GM12865 (cell line): ENCODE measurements at regions not wholly inside any gene's neighbourhood (a gene's known extent, or its start where the extent isn't known, plus 50 kb on each side); places are given as distances from the start of the nearest gene placed in this dataset.

Experiments used
- DNase-seq: peaks from one replicate; pipeline ENCODE4 v3.0.0; 2010; ENCODE audit warnings: low read depth
- H3K4me3 ChIP-seq: 2 replicates; pipeline ENCODE4 v1.5.1; 2011; ENCODE audit warnings: mild to moderate bottlenecking, low read depth, low read length, control low read depth
- TF ChIP-seq, protein P1 (sequence below): IDR thresholded peaks from 2 replicates; pipeline ENCODE4 v1.5.1; 2011; ENCODE audit warnings: low read length, control low read depth, low read depth, inconsistent platforms; ENCODE audit not compliant: insufficient read depth; ENCODE audit errors: missing control alignments

DNA sequence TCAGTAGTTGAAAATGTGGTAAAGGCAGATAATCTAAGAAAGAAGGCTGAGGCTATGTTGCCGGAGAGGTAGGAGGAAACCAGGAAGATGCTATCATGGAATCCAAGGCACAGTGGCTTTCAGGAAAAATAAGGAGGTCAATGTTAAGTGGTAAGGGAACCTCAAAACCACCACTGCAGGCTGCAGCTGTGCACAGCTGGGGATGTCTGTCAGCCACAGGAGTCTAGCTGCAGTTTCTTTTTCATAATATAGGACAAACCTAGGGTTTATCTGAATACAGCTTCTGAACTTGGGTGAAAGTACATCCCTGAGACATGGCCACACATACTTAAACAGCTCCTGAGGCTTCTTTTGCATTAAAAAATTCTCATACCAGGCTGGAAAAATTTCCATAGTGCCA, 93.9 kb downstream of the SLC5A7 start:
- no peak for DNase-seq
- TF ChIP-seq, protein P1, sequence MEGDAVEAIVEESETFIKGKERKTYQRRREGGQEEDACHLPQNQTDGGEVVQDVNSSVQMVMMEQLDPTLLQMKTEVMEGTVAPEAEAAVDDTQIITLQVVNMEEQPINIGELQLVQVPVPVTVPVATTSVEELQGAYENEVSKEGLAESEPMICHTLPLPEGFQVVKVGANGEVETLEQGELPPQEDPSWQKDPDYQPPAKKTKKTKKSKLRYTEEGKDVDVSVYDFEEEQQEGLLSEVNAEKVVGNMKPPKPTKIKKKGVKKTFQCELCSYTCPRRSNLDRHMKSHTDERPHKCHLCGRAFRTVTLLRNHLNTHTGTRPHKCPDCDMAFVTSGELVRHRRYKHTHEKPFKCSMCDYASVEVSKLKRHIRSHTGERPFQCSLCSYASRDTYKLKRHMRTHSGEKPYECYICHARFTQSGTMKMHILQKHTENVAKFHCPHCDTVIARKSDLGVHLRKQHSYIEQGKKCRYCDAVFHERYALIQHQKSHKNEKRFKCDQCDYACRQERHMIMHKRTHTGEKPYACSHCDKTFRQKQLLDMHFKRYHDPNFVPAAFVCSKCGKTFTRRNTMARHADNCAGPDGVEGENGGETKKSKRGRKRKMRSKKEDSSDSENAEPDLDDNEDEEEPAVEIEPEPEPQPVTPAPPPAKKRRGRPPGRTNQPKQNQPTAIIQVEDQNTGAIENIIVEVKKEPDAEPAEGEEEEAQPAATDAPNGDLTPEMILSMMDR = no peak
- H3K4me3 ChIP-seq = no peak overlapping the region

DNA sequence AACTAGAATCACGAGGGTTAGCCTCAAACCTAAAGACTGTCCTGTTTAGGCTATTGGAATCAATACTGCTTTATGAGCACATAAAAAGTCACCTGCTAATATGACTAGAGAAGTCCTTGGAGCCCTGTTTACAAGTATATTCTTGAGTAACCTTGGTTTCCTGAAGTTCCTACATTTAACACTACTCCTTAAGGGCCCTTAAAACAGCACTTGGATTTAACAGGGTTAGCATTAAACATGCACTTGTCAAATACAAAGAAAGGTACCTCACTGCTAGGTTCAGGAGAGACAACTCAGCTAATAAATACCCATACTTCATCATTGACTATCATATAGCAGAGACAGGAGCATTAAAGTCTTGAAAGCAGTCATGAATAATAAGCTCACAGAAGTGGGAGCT, 96.7 kb downstream of the SLC5A7 start:
- DNase-seq = no peak
- no peak overlapping the region for H3K4me3 ChIP-seq
- TF ChIP-seq, protein P1 = no peak

DNA sequence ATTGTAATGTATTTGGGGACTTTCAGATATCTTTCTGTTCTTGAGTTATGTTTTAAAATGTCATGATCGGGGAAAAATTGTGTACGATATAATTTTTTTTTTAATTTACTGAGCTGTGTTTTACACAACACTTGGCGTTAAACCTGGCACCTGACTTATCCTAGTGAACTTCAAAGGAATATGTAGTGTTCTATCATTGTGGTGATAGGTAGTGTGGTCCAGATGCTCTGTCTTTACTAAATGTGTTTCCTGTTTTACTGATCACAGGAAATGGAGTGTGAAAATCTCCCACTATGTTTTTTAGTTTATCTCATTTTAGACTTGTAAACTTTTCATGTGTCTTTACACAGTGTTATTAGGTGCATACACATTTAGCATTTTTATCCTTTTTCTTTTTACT, 98.0 kb downstream of the SLC5A7 start:
- H3K4me3 ChIP-seq = no peak overlapping the region
- TF ChIP-seq, protein P1 = no peak
- no peak for DNase-seq

DNA sequence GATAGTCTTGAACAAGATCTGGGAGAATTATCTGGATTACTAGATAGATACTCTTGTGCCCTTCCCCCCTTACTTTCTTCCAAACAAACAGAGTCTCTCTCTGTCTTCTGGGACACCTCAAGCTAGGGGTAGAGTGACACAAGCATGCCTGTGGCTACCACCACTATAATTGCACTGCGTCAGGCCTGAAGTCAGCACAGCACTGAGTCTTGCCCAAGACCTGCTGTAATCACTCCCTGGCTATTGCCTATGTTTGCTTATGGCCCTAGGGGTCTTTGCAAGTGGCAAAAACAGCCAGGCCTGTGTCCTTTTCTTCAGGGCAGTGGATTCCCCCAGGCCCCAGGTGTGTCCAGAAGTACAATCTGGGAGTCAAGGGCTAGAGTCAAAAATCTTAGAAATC, 106.6 kb downstream of the SLC5A7 start:
- TF ChIP-seq, protein P1 = no peak
- no peak for DNase-seq
- no peak overlapping the region for H3K4me3 ChIP-seq

DNA sequence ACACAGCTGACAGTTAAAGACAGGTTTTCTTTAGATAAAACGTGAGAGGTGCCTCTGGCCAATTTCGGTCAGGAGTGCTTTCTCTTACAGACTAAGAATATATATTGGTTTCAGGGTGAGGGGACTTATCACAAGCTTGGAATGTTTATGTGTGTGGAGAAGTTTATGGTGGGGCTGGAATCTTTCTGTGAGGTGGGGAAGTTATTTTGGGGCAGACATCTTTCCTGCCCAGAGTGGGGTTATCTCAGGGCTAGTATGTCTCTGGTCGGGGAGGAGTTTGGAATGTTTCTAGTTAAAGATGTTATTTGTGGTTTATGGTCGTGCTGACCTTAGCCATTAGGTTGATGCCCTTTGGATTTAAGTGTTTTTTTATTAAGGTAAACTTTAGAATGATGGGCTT, 115.2 kb downstream of the SLC5A7 start:
- TF ChIP-seq, protein P1 = no peak
- DNase-seq = no peak
- H3K4me3 ChIP-seq = no peak overlapping the region

DNA sequence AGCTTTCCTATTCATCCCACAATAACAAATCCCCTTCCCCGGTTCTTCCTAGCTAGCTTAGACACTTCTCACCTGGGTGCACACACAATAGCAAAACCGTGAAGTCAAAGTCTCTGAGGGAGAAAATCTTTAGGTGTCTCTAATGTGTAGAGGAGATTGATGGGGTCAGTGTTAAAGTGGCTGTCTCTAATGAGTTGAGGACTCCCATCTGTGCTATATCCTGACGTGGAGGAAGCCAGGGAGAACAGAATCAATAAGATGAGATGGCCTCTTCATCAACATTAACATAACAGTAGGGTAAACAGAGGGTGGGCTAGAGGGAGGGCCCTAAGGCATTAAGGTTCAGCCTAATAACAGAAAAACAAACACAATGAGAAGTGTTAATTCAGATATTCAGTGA, 120.4 kb downstream of the SLC5A7 start:
- TF ChIP-seq, protein P1 = no peak
- no peak for DNase-seq
- H3K4me3 ChIP-seq = no peak overlapping the region

DNA sequence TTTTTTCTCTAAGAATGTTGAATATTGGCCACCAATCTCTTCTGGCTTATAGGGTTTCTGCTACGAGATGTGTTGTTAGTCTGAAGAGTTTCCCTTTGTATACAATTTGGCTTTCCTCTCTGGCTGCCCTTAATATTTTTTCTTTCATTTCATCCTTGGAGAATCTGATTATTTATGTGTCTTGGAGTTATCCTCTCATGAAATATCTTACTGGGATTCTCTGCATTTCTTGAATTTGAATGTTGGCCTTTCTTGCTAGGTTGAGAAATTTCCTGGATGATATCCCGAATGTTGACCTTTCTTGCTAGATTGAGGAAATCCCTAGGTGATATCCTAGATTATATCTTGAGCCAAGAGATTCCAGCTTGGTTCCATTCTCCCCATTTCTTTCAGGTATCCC, 125.6 kb downstream of the SLC5A7 start:
- TF ChIP-seq, protein P1 = no peak
- DNase-seq = no peak
- H3K4me3 ChIP-seq = no peak overlapping the region
